ENCODE measurements at regions not wholly inside any gene's neighbourhood (a gene's known extent, or its start where the extent isn't known, plus 50 kb on each side); places are given as distances from the start of the nearest gene placed in this dataset.
"Not testable (repeated sequence)": the region's sequence is repeated elsewhere in the genome, so short reads cannot be mapped to it uniquely, and the experiment has no call there.

- not testable (repeated sequence) for DNase-seq
Measured at GRCh38 chr21:13907385-13907784, 297.8 kb downstream of the POTED start.

- DNase-seq: not testable (repeated sequence)
Measured at GRCh38 chr21:13896596-13897247, 287.1 kb downstream of the POTED start.

- not testable (repeated sequence) for DNase-seq
Measured at GRCh38 chr21:13893617-13894016, 284.0 kb downstream of the POTED start.

- DNase-seq: not testable (repeated sequence)
Measured at GRCh38 chr21:13893025-13893424, 283.4 kb downstream of the POTED start.

- not testable (repeated sequence) for DNase-seq
Measured at GRCh38 chr21:13892146-13892751, 282.7 kb downstream of the POTED start.

- not testable (repeated sequence) for DNase-seq
Measured at GRCh38 chr21:13889176-13889575, 279.6 kb downstream of the POTED start.

- DNase-seq: not testable (repeated sequence)
Measured at GRCh38 chr21:13883641-13884395, 274.2 kb downstream of the POTED start.

GRCh38 chr21:13877503-13877902 lies 267.9 kb downstream of the POTED start:
- DNase-seq: not testable (repeated sequence)

- DNase-seq: not testable (repeated sequence)
Measured at GRCh38 chr21:13876999-13877398, 267.4 kb downstream of the POTED start.

- not testable (repeated sequence) for DNase-seq
Measured at GRCh38 chr21:13874001-13874400, 264.4 kb downstream of the POTED start.

- DNase-seq: no peak
Measured at GRCh38 chr21:13854638-13855037, 245.1 kb downstream of the POTED start.

GRCh38 chr21:13850808-13851207 lies 241.2 kb downstream of the POTED start:
- DNase-seq: not testable (repeated sequence)

GRCh38 chr21:13849489-13849888 lies 239.9 kb downstream of the POTED start:
- DNase-seq: not testable (repeated sequence)

GRCh38 chr21:13846718-13847117 lies 237.1 kb downstream of the POTED start:
- DNase-seq: not testable (repeated sequence)

GRCh38 chr21:13844574-13844973 lies 235.0 kb downstream of the POTED start:
- DNase-seq: not testable (repeated sequence)

- DNase-seq: not testable (repeated sequence)
Measured at GRCh38 chr21:13843081-13843480, 233.5 kb downstream of the POTED start.

GRCh38 chr21:13827666-13828065 lies 218.1 kb downstream of the POTED start:
- not testable (repeated sequence) for DNase-seq

GRCh38 chr21:13827201-13827600 lies 217.6 kb downstream of the POTED start:
- DNase-seq: no peak

GRCh38 chr21:13826511-13826910 lies 216.9 kb downstream of the POTED start:
- not testable (repeated sequence) for DNase-seq

GRCh38 chr21:13825218-13825778 lies 215.7 kb downstream of the POTED start:
- not testable (repeated sequence) for DNase-seq

- DNase-seq: not testable (repeated sequence)
Measured at GRCh38 chr21:13820286-13820685, 210.7 kb downstream of the POTED start.

GRCh38 chr21:13812191-13812590 lies 202.6 kb downstream of the POTED start:
- DNase-seq: not testable (repeated sequence)

- DNase-seq: not testable (repeated sequence)
Measured at GRCh38 chr21:13810559-13810958, 201.0 kb downstream of the POTED start.

All from activated CD4-positive, alpha-beta T cell treated with anti-CD3 and anti-CD28 coated beads, Interleukin-10, Interleukin-2, amounts not matched to agents 100 ng/mL and 50 ng/mL, durations not matched to agents 16 hours and 8 hours (primary cell).